ENCODE measurements at regions not wholly inside any gene's neighbourhood (a gene's known extent, or its start where the extent isn't known, plus 50 kb on each side); places are given as distances from the start of the nearest gene placed in this dataset.
A peak's percentile ranks its signal among the peaks of the same experiment; 100 is the strongest.

- peak; percentile 57 for DNase-seq (ENCODE audit: low spot score)
Measured at GRCh38 chr5:135235551-135236227, 163.3 kb downstream of the MACROH2A1 start.

GRCh38 chr5:135234666-135235401, 164.2 kb downstream of the MACROH2A1 start:
- no peak for DNase-seq (ENCODE audit: low spot score)

- DNase-seq (ENCODE audit: low spot score): no peak
Measured at GRCh38 chr5:135234242-135234641, 164.8 kb downstream of the MACROH2A1 start.

- no peak for DNase-seq (ENCODE audit: low spot score)
Measured at GRCh38 chr5:135233477-135233876, 165.6 kb downstream of the MACROH2A1 start.

GRCh38 chr5:135232958-135233357, 166.1 kb downstream of the MACROH2A1 start:
- DNase-seq (ENCODE audit: low spot score): no peak

- no peak for DNase-seq (ENCODE audit: low spot score)
Measured at GRCh38 chr5:135231289-135231688, 167.7 kb downstream of the MACROH2A1 start.

GRCh38 chr5:135230251-135230925, 168.6 kb downstream of the MACROH2A1 start:
- no peak for DNase-seq (ENCODE audit: low spot score)

GRCh38 chr5:135229679-135230132, 169.3 kb downstream of the MACROH2A1 start:
- no peak for DNase-seq (ENCODE audit: low spot score)

- DNase-seq (ENCODE audit: low spot score): no peak
Measured at GRCh38 chr5:135229122-135229521, 169.9 kb downstream of the MACROH2A1 start.

GRCh38 chr5:135228222-135228621, 170.8 kb downstream of the MACROH2A1 start:
- DNase-seq (ENCODE audit: low spot score): no peak

- DNase-seq (ENCODE audit: low spot score): no peak
Measured at GRCh38 chr5:135227064-135228022, 171.7 kb downstream of the MACROH2A1 start.

- no peak for DNase-seq (ENCODE audit: low spot score)
Measured at GRCh38 chr5:135225856-135226560, 173.0 kb downstream of the MACROH2A1 start.

GRCh38 chr5:135223891-135224625, 175.0 kb downstream of the MACROH2A1 start:
- no peak for DNase-seq (ENCODE audit: low spot score)

- no peak for DNase-seq (ENCODE audit: low spot score)
Measured at GRCh38 chr5:135223404-135223803, 175.6 kb downstream of the MACROH2A1 start.

GRCh38 chr5:135222771-135223170, 176.3 kb downstream of the MACROH2A1 start:
- DNase-seq (ENCODE audit: low spot score): no peak

- peak; percentile 62 for DNase-seq (ENCODE audit: low spot score)
Measured at GRCh38 chr5:135222171-135222681, 176.8 kb downstream of the MACROH2A1 start.

GRCh38 chr5:135221696-135222095, 177.3 kb downstream of the MACROH2A1 start:
- DNase-seq (ENCODE audit: low spot score): no peak

- DNase-seq (ENCODE audit: low spot score): peak; percentile 59
Measured at GRCh38 chr5:135221187-135221473, 177.9 kb downstream of the MACROH2A1 start.

GRCh38 chr5:135220394-135221186, 178.4 kb downstream of the MACROH2A1 start:
- DNase-seq (ENCODE audit: low spot score): no peak
